Suppressor macrophage treated with lipopolysaccharide for 1 hour (primary cell): ENCODE measurements at regions not wholly inside any gene's neighbourhood (a gene's known extent, or its start where the extent isn't known, plus 50 kb on each side); places are given as distances from the start of the nearest gene placed in this dataset.

Experiments
- DNase-seq, 3 donors: peaks; one replicate each; pipeline ENCODE4 v3.0.0-alpha.2; 2020 to 2022

DNA sequence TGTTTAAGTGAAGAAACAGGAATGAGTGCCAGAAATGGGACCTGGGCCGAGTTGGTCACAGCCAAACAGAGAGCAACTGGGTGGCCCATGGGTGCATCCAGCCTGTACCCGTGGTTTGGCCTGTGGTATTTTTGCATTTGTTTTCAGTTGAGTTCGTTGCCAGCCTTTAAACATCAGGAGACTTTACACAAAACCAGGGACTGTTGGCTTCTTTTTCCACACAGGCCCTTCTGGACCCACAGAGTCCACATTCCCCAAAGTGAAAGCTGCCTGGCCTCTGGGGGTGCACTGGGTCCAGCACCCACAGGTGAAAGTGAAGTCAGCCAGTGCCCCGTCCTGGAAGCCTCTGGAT is 54.1 kb upstream of the TNS3 start:
- DNase-seq = no peak

DNA sequence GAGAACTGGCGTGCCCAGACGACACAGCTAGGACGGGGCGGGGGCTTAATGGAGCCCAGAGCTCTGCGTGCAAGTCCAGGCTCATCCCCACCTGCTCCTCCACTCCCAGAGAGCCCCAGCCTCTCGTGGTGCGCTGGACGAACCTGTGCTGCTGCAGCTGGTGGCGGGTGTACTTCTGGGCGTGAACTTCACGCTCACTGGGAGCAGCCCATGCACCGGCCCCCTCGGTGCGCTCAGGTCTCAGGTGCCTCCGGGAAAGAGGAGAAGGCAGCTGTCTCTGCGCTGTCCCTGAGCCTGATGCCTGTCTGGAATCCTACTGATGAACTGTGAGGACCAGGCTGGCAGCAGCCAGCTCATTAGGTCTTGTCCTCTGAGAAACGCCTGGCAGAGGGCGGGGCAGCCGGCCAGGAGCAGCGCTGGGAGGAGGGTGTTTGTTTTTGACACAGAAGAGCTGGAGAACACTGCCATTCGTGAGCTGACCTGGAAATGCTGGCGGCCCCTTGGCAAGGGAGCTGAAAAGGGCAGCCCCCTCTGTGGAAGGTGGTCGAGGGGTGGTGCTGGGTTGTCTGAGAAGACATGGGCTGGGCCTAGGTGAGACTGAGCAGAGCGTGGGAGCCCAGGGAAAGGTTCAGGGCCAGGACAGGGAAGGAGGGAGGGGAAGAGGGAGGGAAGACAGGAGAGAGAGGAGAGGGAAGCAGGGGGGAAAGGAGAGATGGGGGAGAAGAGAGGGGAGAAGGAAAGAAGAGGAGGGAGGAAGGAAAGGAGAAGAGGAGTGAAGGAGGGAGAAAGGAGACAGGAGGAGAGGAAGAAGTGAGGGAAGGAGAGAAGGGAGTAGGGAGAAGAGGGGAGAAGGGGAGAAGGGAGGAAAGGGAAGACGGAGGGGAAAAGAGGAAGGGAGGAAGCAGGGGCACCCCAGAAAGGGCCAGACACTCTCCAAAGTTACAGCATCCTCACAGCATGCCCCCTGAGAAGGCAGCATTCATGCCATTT is 53.5 kb upstream of the TNS3 start:
- no peak for DNase-seq

DNA sequence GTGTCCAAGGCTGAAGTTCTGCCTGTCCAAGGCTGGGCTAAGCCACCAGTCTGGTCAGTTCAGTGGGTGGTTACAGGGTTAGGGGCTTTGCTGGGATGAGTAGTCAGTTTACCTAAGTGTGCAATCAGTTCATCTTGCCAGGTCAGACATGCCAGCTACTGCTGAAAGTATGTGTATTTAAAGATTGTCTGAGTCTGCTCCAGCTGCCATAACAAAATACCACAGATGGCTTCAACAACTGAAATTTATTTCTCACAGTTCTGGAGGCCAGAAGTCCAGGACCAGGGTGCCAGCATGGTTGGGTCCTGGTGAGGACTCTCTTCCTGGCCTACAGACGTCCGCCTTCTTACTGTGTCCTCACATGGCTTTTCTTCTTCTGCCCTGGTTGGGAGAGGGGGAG is 52.4 kb upstream of the TNS3 start:
- no peak for DNase-seq

DNA sequence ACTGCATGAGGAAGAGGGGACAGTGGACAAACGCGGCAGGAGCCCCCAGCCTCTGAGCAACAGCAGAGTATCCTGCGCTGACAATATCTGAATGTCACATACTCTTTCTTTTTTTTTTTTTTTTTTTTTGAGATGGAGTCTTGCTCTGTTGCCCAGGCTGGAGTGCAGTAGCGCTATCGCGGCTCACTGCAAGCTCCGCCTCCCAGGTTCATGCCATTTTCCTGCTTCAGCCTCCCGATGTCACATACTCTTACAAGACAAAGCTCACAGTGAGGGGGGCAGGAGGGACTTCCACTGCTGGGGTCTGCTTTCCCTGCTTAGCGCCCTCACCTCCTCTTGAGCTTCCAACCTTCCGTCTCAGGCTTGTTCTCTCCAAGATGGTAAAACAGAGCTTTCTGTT is 51.2 kb upstream of the TNS3 start:
- no peak for DNase-seq
